Lung (tissue), 11 donors: ENCODE measurements at regions not wholly inside any gene's neighbourhood (a gene's known extent, or its start where the extent isn't known, plus 50 kb on each side); places are given as distances from the start of the nearest gene placed in this dataset.
A peak's percentile ranks its signal among the peaks of the same experiment; 100 is the strongest.

Source experiments
- ATAC-seq: fragments of 200-7000 bp; cut with Tn5 transposase; one replicate; pipeline ENCODE4 v1.9.1; 2020; ENCODE audit warnings: moderate number of reproducible peaks; ENCODE audit not compliant: insufficient read depth, low FRiP score
- DNase-seq, 3 donors: peaks; one replicate each; pipeline ENCODE4 v3.0.0-alpha.2; 2013 to 2017
- H3K27ac ChIP-seq, 2 donors: one replicate each; pipeline ENCODE4 v1.5.1; 2013; ENCODE audit warnings: mild to moderate bottlenecking in 2 of 2, moderate library complexity in 2 of 2, control low read depth in 1 of 2, inconsistent platforms in 1 of 2, low read depth in 1 of 2, low read length in 1 of 2
- H3K27me3 ChIP-seq, 3 donors: one replicate each; pipeline ENCODE4 v1.5.1; 2013; ENCODE audit warnings: low read length in 2 of 3; ENCODE audit not compliant: control insufficient read depth in 3 of 3, insufficient read depth in 3 of 3
- H3K36me3 ChIP-seq, 4 donors: one replicate each; pipeline ENCODE4 v1.5.1; 2013; ENCODE audit warnings: low read length in 4 of 4, mild to moderate bottlenecking in 1 of 4, moderate library complexity in 1 of 4; ENCODE audit not compliant: control insufficient read depth in 4 of 4, insufficient read depth in 4 of 4
- H3K4me1 ChIP-seq, 5 donors: one replicate each; pipeline ENCODE4 v1.5.1; 2013; ENCODE audit warnings: low read length in 5 of 5, mild to moderate bottlenecking in 2 of 5, moderate library complexity in 1 of 5; ENCODE audit not compliant: control insufficient read depth in 5 of 5, insufficient read depth in 5 of 5
- H3K4me3 ChIP-seq: one replicate; pipeline ENCODE4 v1.5.1; 2013; ENCODE audit warnings: mild to moderate bottlenecking, control low read depth, moderate library complexity
- H3K9ac ChIP-seq, 2 donors: one replicate each; pipeline ENCODE4 v1.5.1; 2013; ENCODE audit warnings: low read length in 2 of 2, control low read depth in 1 of 2; ENCODE audit not compliant: insufficient read depth in 1 of 2
- H3K9me3 ChIP-seq, 4 donors: one replicate each; pipeline ENCODE4 v1.5.1; 2013; ENCODE audit warnings: low read length in 3 of 4, mild to moderate bottlenecking in 1 of 4, moderate library complexity in 1 of 4; ENCODE audit not compliant: control insufficient read depth in 4 of 4, insufficient read depth in 3 of 4
- WGBS, 2 donors: extraction: QIAGEN DNeasy Blood & Tissue Kit; methylation state at CpG; one replicate each; pipeline ENCODE4 v1.1.7; 2013; 5-methylcytosine and 5-hydroxymethylcytosine counted together
- TF ChIP-seq, protein P1 (sequence below): IDR thresholded peaks from 2 replicates; pipeline ENCODE4 v1.5.1; 2012; ENCODE audit warnings: mild to moderate bottlenecking; ENCODE audit errors: control extremely low read depth, extremely low read depth
- donor health status: control.
- donor health status: control.
- donor health status: Bipolar disorder and iron deficiency.
- donor health status: healthy.
- donor health status: DM: yes; HTN: yes; CAD: no.

DNA sequence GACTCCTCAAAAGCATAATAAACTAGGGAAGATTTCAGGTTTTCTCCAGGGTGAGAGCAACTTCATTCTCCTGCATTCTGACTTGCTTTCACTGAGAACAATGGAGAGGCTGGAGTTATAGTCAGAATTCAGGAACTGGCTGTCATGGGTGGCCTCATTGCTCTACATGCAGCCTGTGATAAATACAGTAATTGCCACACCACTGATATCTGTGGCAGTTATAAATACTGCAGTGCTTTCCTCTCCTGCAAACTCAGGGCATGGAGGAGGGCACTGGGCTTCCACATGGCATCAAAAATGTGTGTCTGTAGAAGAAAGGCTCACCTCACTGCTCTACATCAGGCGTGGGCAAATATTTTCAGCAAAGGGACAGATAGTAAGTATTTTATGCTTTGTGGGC, 510.2 kb downstream of the ZNF516 start:
- H3K27me3 ChIP-seq = no peaks in the 10 kb centered on the region
- ATAC-seq (no peak), DNase-seq (no peak)
- 89 to 92% methylated on average over 1 of the region's 1 CpG for WGBS, 2 donors
- H3K36me3 ChIP-seq = no peaks in the 10 kb centered on the region
- TF ChIP-seq, protein P1, sequence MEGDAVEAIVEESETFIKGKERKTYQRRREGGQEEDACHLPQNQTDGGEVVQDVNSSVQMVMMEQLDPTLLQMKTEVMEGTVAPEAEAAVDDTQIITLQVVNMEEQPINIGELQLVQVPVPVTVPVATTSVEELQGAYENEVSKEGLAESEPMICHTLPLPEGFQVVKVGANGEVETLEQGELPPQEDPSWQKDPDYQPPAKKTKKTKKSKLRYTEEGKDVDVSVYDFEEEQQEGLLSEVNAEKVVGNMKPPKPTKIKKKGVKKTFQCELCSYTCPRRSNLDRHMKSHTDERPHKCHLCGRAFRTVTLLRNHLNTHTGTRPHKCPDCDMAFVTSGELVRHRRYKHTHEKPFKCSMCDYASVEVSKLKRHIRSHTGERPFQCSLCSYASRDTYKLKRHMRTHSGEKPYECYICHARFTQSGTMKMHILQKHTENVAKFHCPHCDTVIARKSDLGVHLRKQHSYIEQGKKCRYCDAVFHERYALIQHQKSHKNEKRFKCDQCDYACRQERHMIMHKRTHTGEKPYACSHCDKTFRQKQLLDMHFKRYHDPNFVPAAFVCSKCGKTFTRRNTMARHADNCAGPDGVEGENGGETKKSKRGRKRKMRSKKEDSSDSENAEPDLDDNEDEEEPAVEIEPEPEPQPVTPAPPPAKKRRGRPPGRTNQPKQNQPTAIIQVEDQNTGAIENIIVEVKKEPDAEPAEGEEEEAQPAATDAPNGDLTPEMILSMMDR = no peak
- no peak overlapping the region for H3K9ac ChIP-seq
- peaks cover 0 to 16% (median 0%) of the 10 kb centered on the region in 4 donors for H3K9me3 ChIP-seq
- no peak overlapping the region for H3K27ac ChIP-seq
- no peaks in the 10 kb centered on the region for H3K4me1 ChIP-seq
- H3K4me3 ChIP-seq = no peak overlapping the region

DNA sequence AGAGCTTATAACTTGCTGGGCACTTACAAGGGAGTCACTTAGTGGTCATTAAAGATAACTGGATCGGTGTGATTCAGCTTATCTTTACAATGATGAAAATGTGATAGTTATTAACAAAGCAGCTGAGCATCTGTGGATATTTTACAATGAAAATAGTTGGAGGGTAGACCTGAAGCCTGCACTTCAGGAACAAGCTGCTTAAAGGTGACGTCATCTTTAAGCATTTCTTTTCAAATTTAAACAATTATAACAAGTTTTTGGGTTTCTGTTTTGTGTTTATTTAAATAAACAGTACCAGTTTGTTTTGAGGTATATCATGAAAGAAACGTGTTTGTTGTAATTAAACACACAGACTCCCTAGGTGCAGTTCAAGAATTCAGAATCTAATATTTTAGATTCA, 513.9 kb downstream of the ZNF516 start:
- no peaks in the 10 kb centered on the region for H3K36me3 ChIP-seq
- TF ChIP-seq, protein P1 = no peak
- peaks cover 0 to 4% (median 0%) of the 10 kb centered on the region in 4 donors for H3K9me3 ChIP-seq
- no peak overlapping the region for H3K9ac ChIP-seq
- H3K27ac ChIP-seq = no peak overlapping the region
- WGBS, 2 donors = 49 to 78% methylated on average over 3 of the region's 3 CpGs
- no peaks in the 10 kb centered on the region for H3K27me3 ChIP-seq
- H3K4me3 ChIP-seq = no peak overlapping the region
- H3K4me1 ChIP-seq = no peaks in the 10 kb centered on the region
- DNase-seq (no peak), ATAC-seq (no peak)

DNA sequence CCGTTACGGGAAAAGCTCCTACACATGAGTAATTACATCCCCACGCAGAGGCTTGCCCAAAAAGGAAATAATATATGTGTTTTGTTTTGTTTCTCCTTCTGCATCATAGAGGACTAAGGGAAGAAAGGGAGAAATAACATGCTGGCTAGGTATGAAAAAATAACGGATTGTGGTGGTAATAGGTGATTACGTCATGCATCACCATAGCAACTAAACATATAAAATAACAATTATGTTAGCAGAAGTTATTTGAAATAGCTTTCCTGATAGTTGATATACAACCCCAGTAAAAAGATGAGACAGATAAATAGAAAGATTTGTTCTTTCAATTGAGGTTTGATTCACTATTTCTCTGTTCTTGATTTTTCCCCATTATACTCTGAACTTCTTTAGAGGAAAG, 518.0 kb downstream of the ZNF516 start:
- ATAC-seq (no peak), DNase-seq (peak in 2 of 3 donors; percentile 31 to 39)
- Histone ChIP-seq H3K4me3 (no peak overlapping the region), H3K36me3 (no peaks in the 10 kb centered on the region), H3K9ac (no peak overlapping the region), H3K27ac (no peak overlapping the region), H3K4me1 (peaks cover 0 to 4% (median 0%) of the 10 kb centered on the region in 5 donors), H3K9me3 (no peaks in the 10 kb centered on the region), H3K27me3 (no peaks in the 10 kb centered on the region)
- WGBS, 2 donors = 71 to 72% methylated on average over 5 of the region's 5 CpGs
- TF ChIP-seq, protein P1 = no peak

DNA sequence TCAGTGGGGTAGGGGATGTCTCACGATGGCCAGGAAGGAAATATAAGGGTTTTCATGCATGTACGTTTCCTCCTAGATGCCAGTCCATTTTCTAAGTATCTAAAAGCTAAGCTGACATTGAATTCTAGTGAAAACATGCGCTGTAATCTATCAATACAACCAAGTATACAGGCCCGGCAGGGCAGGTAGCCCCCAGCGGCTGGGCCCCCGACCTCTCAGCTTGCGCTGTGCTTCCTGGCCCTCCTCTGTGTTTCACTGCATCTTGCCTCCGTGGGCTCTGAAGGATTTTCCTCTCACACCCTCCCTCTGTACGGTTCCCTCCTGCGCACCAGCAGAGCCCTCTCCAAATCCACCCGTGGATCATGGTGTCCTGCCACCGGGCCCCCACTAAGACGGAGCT, 524.8 kb downstream of the ZNF516 start:
- no peak for ATAC-seq
- peaks cover 0 to 6% (median 0%) of the 10 kb centered on the region in 4 donors for H3K9me3 ChIP-seq
- WGBS, 2 donors = 85 to 90% methylated on average over 13 of the region's 13 CpGs
- H3K27me3 ChIP-seq = no peaks in the 10 kb centered on the region
- H3K36me3 ChIP-seq = no peaks in the 10 kb centered on the region
- no peak overlapping the region for H3K27ac ChIP-seq
- TF ChIP-seq, protein P1 = no peak
- DNase-seq = no peak
- no peak overlapping the region for H3K4me3 ChIP-seq
- no peak overlapping the region for H3K9ac ChIP-seq
- H3K4me1 ChIP-seq = peaks cover 0 to 4% (median 0%) of the 10 kb centered on the region in 5 donors
